Activated naive CD4-positive, alpha-beta T cell treated with anti-CD3 and anti-CD28 coated beads, Interleukin-2, amount 50 U/mL, for 24 hours (primary cell): ENCODE measurements at regions not wholly inside any gene's neighbourhood (a gene's known extent, or its start where the extent isn't known, plus 50 kb on each side); places are given as distances from the start of the nearest gene placed in this dataset.

ENCODE experiments used
- H3K27ac Mint-ChIP-seq: one replicate; pipeline ENCODE4 v1.8.0; 2021; ENCODE audit warnings: mild to moderate bottlenecking, mixed read lengths
- H3K27me3 Mint-ChIP-seq: one replicate; pipeline ENCODE4 v1.8.0; 2021; ENCODE audit warnings: mixed read lengths
- H3K36me3 Mint-ChIP-seq: one replicate; pipeline ENCODE4 v1.8.0; 2021; ENCODE audit warnings: mixed read lengths
- H3K4me1 Mint-ChIP-seq: one replicate; pipeline ENCODE4 v1.8.0; 2021; ENCODE audit warnings: mixed read lengths
- H3K4me3 Mint-ChIP-seq: one replicate; pipeline ENCODE4 v1.8.0; 2021; ENCODE audit warnings: mild to moderate bottlenecking, mixed read lengths
- H3K9me3 Mint-ChIP-seq: one replicate; pipeline ENCODE4 v1.8.0; 2021; ENCODE audit warnings: mixed read lengths

GRCh38 chr2:136236019-136236418 is 118.1 kb upstream of the CXCR4 start:
- Mint-ChIP-seq H3K4me1 (peaks cover 37% of the 10 kb centered on the region), H3K4me3 (no peak overlapping the region), H3K27me3 (no peaks in the 10 kb centered on the region), H3K9me3 (no peaks in the 10 kb centered on the region), H3K27ac (no peak overlapping the region), H3K36me3 (no peaks in the 10 kb centered on the region)

DNA sequence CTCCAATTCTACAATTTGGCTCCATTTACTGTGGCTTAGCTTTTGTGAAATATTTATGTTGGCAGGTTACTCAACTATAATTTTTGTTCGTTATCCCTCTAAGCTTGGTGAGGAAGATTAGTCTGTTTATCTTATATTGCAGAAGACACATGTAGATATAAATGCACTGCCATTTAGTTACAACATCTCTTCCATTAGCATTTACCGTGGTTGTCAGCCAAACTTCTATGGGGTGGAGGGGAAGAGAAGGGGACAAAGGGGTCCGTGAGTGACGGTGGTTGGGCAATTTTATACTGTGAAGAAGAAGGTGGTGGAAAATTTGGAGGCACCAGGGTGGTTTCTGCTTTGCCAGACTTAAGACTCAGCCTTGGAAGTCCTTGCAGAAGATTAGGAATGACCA is 117.6 kb upstream of the CXCR4 start:
- Mint-ChIP-seq H3K27ac (no peak overlapping the region), H3K9me3 (no peaks in the 10 kb centered on the region), H3K36me3 (no peaks in the 10 kb centered on the region), H3K27me3 (no peaks in the 10 kb centered on the region), H3K4me1 (peaks cover 36% of the 10 kb centered on the region), H3K4me3 (no peak overlapping the region)

- Mint-ChIP-seq H3K36me3 (no peaks in the 10 kb centered on the region), H3K4me3 (no peak overlapping the region), H3K27me3 (no peaks in the 10 kb centered on the region), H3K4me1 (peaks cover 24% of the 10 kb centered on the region), H3K9me3 (no peaks in the 10 kb centered on the region), H3K27ac (no peak overlapping the region)
Observed at GRCh38 chr2:136234261-136234660, 116.3 kb upstream of the CXCR4 start.

DNA sequence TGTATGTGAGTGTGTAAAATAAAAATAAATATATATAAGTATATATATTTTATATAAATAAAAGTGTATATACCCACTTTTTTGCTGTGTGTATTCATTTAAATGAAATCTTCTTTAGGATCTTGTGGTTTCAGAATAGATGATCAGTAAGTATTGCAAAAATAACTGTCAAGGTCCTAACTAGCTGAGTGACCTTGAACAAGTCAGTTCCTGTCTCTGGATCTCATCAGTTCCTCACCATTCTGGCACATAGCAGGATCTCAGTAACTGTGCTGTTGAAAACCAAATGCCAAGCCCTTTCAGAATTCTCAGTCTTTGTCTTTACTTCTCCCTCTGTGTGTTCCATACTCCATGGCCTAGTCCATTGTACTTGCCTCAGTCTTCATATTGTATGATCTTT is 115.3 kb upstream of the CXCR4 start:
- H3K9me3 Mint-ChIP-seq = no peaks in the 10 kb centered on the region
- H3K27ac Mint-ChIP-seq = no peak overlapping the region
- H3K4me1 Mint-ChIP-seq = peaks cover 14% of the 10 kb centered on the region
- no peaks in the 10 kb centered on the region for H3K27me3 Mint-ChIP-seq
- H3K36me3 Mint-ChIP-seq = peaks cover 4% of the 10 kb centered on the region
- H3K4me3 Mint-ChIP-seq = no peak overlapping the region

DNA sequence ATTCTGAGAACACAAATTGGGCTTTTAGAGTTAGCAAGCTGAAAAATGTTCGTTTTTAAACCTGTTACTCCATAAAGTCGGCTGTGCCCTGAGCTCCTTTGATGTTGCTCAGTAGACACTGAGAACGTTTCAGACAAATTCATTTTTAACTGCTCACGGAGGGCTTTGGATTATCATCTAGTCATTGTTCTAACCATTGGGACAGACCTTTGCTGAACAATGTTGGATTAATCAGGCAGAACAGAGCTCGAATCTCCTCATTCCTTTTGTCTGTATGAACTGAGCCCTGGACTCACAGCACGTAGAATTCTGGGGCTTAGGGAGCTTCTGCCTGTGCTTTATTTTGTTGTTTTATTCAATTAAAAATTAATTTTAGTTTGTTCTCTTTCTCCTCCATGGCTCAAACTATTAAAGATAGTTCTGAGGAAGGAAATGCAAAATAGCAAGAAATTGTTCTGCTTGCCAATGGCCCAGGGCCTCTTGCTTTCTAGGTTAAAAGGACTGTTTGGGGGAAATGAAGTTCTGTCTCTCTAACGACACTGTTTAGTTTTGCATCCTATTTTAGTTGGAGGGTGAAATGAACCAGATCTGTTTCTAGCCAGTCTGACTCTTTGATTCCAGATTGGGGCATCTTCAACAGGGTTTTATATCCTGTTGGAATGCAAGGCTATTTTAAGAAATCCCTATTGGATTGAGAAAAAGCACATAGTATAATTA is 114.7 kb upstream of the CXCR4 start:
- Mint-ChIP-seq H3K27ac (no peak overlapping the region), H3K36me3 (peaks cover 4% of the 10 kb centered on the region), H3K9me3 (no peaks in the 10 kb centered on the region), H3K27me3 (no peaks in the 10 kb centered on the region), H3K4me1 (peaks cover 8% of the 10 kb centered on the region), H3K4me3 (no peak overlapping the region)

GRCh38 chr2:136230464-136230863 is 112.5 kb upstream of the CXCR4 start:
- H3K27me3 Mint-ChIP-seq = no peaks in the 10 kb centered on the region
- H3K4me1 Mint-ChIP-seq = peaks cover 13% of the 10 kb centered on the region
- H3K27ac Mint-ChIP-seq = no peak overlapping the region
- peaks cover 4% of the 10 kb centered on the region for H3K36me3 Mint-ChIP-seq
- no peaks in the 10 kb centered on the region for H3K9me3 Mint-ChIP-seq
- no peak overlapping the region for H3K4me3 Mint-ChIP-seq

- Mint-ChIP-seq H3K9me3 (no peaks in the 10 kb centered on the region), H3K36me3 (peaks cover 4% of the 10 kb centered on the region), H3K27me3 (no peaks in the 10 kb centered on the region), H3K4me3 (no peak overlapping the region), H3K4me1 (peaks cover 13% of the 10 kb centered on the region), H3K27ac (no peak overlapping the region)
Observed at GRCh38 chr2:136226903-136227302, 109.0 kb upstream of the CXCR4 start.

DNA sequence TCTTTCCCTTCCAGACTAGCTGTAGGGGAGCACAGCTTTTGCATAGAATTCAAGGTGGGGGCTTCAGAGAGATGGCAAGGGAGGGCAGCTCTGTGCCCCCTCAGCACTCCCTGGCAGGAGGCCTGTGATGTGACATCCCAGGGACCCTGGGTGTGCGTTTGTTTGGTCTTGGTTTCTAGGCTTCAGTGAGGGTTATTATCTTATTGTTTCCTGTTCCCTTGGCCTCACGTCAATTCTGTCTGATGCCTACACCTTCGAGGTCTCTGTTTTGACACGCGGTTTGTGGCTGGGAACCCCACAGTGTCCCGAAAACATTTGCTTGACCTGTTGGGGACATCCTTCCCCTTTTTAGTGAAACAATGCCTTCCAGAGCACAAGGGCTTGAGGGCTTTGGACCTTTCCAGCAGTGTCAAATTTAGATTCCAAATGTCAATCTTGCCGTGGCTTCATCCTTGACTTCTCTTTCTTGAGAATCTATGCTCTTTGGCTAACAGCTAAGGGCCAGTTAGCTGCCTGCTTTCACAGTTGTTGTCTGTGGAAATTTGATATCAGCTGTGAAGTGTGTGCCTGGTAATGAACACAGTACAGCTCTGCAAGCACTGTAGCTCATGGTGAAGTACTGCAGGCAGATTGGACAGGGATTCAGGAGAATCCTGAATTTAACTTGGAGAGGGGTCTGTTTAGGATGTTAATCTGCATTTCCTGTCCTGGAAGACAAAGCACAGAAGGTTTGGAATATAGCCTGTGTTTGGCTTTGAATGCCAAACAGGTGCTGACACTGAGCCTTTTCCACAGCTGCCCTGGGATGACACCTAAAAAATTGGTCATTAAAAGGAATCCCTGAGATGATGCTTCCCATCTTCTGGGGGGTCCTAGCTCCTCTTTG is 108.2 kb upstream of the CXCR4 start:
- H3K4me3 Mint-ChIP-seq = no peak overlapping the region
- H3K27me3 Mint-ChIP-seq = no peaks in the 10 kb centered on the region
- peaks cover 4% of the 10 kb centered on the region for H3K36me3 Mint-ChIP-seq
- no peaks in the 10 kb centered on the region for H3K9me3 Mint-ChIP-seq
- H3K4me1 Mint-ChIP-seq = peaks cover 13% of the 10 kb centered on the region
- H3K27ac Mint-ChIP-seq = peak overlapping the region; percentile 57

GRCh38 chr2:136223274-136223673 is 105.3 kb upstream of the CXCR4 start:
- H3K27me3 Mint-ChIP-seq = no peaks in the 10 kb centered on the region
- H3K4me3 Mint-ChIP-seq = no peak overlapping the region
- H3K27ac Mint-ChIP-seq = no peak overlapping the region
- H3K4me1 Mint-ChIP-seq = peaks cover 13% of the 10 kb centered on the region
- H3K9me3 Mint-ChIP-seq = no peaks in the 10 kb centered on the region
- no peaks in the 10 kb centered on the region for H3K36me3 Mint-ChIP-seq

- Mint-ChIP-seq H3K4me1 (peaks cover 13% of the 10 kb centered on the region), H3K27ac (no peak overlapping the region), H3K4me3 (no peak overlapping the region), H3K36me3 (no peaks in the 10 kb centered on the region), H3K9me3 (no peaks in the 10 kb centered on the region), H3K27me3 (no peaks in the 10 kb centered on the region)
Observed at GRCh38 chr2:136222862-136223261, 104.9 kb upstream of the CXCR4 start.

- Mint-ChIP-seq H3K4me1 (peaks cover 5% of the 10 kb centered on the region), H3K27me3 (no peaks in the 10 kb centered on the region), H3K9me3 (no peaks in the 10 kb centered on the region), H3K27ac (no peak overlapping the region), H3K36me3 (no peaks in the 10 kb centered on the region), H3K4me3 (no peak overlapping the region)
Observed at GRCh38 chr2:136221026-136221425, 103.1 kb upstream of the CXCR4 start.

DNA sequence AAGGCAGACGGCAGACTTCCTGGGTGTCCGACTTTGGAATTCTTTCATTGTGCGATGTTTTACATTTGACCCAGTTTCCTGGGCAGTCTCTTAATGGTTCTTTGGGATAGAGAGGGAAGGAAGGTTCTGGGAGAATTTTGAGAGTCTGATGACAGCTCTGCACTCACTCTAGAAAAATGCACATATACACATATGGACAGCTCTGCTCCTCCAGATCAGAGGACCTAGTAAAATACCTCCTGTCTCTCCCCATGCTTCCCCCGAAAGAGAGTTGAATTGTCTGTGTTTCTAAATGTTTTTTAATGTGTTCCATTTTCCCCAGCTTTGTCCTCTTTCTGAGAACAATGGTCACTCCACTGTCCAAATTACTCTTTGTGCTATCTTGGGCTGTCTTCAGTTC is 102.0 kb upstream of the CXCR4 start:
- no peaks in the 10 kb centered on the region for H3K4me1 Mint-ChIP-seq
- H3K36me3 Mint-ChIP-seq = no peaks in the 10 kb centered on the region
- H3K27me3 Mint-ChIP-seq = no peaks in the 10 kb centered on the region
- no peaks in the 10 kb centered on the region for H3K9me3 Mint-ChIP-seq
- no peak overlapping the region for H3K27ac Mint-ChIP-seq
- no peak overlapping the region for H3K4me3 Mint-ChIP-seq

DNA sequence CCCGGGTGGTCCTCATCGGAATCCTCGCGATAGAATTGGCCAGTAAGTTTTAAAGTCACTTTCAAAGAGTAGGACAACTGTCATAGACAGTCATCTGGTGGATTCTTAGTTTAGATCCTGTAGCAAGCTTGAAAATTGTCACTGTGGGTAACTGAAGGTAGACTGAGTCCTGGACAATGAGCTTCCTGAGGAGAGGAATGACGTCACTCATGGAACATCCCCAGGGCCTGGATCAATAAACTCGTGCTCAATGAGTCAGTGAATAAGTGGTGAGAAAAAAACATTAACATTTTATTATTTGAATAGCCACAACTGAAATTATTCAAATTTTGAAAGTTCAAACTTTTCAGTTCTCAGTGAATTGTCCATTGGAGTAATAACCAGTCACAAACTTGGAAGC is 101.4 kb upstream of the CXCR4 start:
- no peaks in the 10 kb centered on the region for H3K27me3 Mint-ChIP-seq
- H3K27ac Mint-ChIP-seq = no peak overlapping the region
- H3K36me3 Mint-ChIP-seq = no peaks in the 10 kb centered on the region
- H3K9me3 Mint-ChIP-seq = no peaks in the 10 kb centered on the region
- H3K4me1 Mint-ChIP-seq = peaks cover 4% of the 10 kb centered on the region
- no peak overlapping the region for H3K4me3 Mint-ChIP-seq

DNA sequence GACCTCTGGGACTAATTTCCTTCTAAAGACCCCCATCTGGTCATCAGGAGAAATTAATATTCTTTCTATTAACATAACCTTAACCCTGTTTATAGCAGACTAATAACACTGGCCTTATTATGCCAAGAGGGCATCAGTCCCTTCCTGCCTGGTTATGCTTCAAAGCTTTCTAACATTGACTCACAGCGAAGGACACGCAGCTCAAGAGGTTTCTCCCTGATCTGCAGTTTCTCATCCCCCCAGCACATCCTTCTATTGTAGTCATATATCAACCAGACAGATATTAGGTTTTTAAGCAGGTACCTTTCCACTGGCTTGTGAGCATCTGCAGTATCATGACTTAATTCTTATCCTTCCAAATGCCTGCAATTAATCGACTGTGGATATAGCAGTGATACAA is 100.0 kb upstream of the CXCR4 start:
- Mint-ChIP-seq H3K36me3 (no peaks in the 10 kb centered on the region), H3K4me1 (peaks cover 17% of the 10 kb centered on the region), H3K27me3 (no peaks in the 10 kb centered on the region), H3K9me3 (no peaks in the 10 kb centered on the region), H3K27ac (no peak overlapping the region), H3K4me3 (no peak overlapping the region)

DNA sequence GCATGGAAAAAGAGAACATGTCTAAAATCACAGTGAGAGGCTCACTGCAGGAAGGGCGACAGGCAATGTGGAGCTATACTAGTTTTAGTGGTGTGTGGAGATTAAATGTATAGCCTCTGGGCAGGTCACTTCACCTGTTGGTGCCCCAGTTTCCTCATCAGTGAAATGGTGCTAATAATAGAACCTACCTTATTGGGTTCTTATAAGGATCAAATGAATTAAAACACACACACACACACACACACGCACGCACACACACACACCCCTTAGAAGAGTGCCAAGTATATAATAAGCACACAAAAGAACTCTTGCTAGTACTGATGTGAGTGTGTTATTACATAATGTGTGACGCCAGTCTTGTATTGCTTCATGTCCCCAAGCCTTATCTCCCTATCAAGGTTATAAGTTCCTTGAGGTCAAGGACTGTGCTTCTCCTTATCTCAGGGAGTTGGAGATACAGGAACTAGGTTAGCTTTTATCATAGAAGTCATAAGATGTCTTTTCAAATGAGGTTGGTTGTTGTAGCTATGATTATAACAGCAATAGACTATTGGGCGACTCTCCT is 98.0 kb upstream of the CXCR4 start:
- Mint-ChIP-seq H3K36me3 (no peaks in the 10 kb centered on the region), H3K4me1 (peaks cover 37% of the 10 kb centered on the region), H3K27me3 (no peaks in the 10 kb centered on the region), H3K9me3 (no peaks in the 10 kb centered on the region), H3K27ac (no peak overlapping the region), H3K4me3 (no peak overlapping the region)

DNA sequence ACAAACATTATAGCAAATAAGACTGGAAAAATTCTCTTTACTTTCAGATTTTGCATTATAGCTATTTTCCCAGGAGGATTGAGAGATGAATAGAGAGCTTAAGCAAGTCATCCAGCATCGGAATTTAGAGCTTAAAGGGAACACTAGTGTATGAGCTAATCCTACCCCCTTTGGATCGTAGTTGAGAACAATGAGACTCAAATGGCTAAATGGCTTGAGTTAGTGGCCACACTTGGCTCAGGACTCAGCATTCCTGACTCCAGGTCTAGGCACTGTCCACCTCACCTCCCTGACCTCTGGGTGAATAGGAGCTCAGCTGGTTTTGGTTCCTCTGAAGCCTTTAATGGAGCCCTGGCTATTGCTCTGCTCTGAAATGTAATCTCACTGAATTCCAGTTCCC is 97.5 kb upstream of the CXCR4 start:
- H3K4me3 Mint-ChIP-seq = no peak overlapping the region
- peaks cover 38% of the 10 kb centered on the region for H3K4me1 Mint-ChIP-seq
- no peaks in the 10 kb centered on the region for H3K27me3 Mint-ChIP-seq
- H3K27ac Mint-ChIP-seq = no peak overlapping the region
- no peaks in the 10 kb centered on the region for H3K36me3 Mint-ChIP-seq
- H3K9me3 Mint-ChIP-seq = peaks cover 1% of the 10 kb centered on the region
